ENCODE measurements at regions not wholly inside any gene's neighbourhood (a gene's known extent, or its start where the extent isn't known, plus 50 kb on each side); places are given as distances from the start of the nearest gene placed in this dataset.

DNA sequence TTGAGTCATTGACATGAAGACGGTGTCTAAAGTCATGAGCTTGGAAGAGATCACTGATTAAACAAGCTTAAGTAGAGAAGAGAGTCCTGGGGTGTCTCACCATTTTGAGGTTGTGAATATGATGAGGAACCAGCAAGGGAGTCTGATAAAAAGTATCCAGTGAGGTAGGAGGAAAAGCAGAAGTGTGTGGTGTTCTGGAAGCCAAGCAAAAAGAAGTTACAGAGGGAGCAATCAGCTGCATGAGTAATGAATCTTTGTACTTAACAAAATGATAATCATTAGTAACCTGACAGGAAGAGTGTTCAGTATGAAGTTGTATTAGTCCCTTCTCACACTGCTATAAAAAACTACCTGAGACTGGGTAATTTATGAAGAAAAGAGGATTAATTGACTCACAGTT lies 131.3 kb downstream of the C11orf87 start:
- TF ChIP-seq ZNF274 (IDR thresholded peaks at IDR 0.05; ENCODE audit: low read depth, low read length) = no peak
- no peak for TF ChIP-seq YY1 (IDR thresholded peaks at IDR 0.05; ENCODE audit: insufficient read depth, insufficient read length)
- no peak for TF ChIP-seq SUZ12 (IDR thresholded peaks at IDR 0.05; ENCODE audit: extremely low read depth, insufficient read depth, insufficient read length)

All from NT2/D1 (cell line).